ENCODE measurements at regions not wholly inside any gene's neighbourhood (a gene's known extent, or its start where the extent isn't known, plus 50 kb on each side); places are given as distances from the start of the nearest gene placed in this dataset.

GRCh38 chr4:124032035-124032434 is 635.4 kb downstream of the SPRY1 start:
- no peak for DNase-seq (ENCODE audit: low read depth)
- CTCF ChIA-PET = no interaction called here
- H3K27me3 ChIP-seq (ENCODE audit: control insufficient read depth, insufficient read depth, low read length) = no peaks in the 10 kb centered on the region; the same call in 1 of the 2 replicates

DNA sequence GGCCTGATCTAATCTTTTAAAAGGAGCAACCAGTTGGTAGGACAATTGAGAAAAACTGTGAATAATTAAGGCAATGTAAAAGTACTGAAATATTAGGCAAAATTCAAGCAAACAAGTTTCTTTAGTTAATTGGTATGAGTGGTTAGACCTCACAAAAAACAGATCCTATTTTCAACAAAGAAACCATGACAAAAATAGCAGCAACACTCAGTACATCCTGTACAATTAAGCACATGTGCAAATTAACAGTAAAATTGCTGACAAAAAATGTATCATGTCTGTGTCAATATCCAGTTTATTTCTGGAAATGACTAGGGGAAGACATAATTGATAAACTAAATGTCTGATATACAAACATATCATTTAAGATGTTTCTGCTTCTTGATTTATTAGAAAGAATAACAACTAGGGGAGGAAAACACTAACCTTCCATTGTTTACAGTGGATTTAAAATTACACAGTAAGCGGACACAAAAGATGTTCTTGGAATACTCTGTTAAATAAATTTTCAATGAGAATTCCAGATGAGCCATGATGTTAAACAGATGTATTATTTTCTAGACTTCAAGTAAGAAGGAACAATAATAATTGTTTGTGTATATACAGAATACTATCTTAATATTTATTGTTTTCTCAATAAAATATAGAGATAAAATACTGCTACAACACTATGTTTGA is 638.9 kb downstream of the SPRY1 start:
- ChIA-PET POLR2A (no interaction called here), CTCF (no interaction called here)
- H3K36me3 ChIP-seq (ENCODE audit: control insufficient read depth, insufficient read depth, low read length) = no peaks in the 10 kb centered on the region

More at GRCh38 chr4:124032035-124032434, 635.4 kb downstream of the SPRY1 start:
- Histone ChIP-seq H3K36me3 (ENCODE audit: control insufficient read depth, insufficient read depth, low read length) (no peaks in the 10 kb centered on the region), H3K4me3 (ENCODE audit: low read depth, low read length) (no peak overlapping the region)
- TF ChIP-seq, protein P1, sequence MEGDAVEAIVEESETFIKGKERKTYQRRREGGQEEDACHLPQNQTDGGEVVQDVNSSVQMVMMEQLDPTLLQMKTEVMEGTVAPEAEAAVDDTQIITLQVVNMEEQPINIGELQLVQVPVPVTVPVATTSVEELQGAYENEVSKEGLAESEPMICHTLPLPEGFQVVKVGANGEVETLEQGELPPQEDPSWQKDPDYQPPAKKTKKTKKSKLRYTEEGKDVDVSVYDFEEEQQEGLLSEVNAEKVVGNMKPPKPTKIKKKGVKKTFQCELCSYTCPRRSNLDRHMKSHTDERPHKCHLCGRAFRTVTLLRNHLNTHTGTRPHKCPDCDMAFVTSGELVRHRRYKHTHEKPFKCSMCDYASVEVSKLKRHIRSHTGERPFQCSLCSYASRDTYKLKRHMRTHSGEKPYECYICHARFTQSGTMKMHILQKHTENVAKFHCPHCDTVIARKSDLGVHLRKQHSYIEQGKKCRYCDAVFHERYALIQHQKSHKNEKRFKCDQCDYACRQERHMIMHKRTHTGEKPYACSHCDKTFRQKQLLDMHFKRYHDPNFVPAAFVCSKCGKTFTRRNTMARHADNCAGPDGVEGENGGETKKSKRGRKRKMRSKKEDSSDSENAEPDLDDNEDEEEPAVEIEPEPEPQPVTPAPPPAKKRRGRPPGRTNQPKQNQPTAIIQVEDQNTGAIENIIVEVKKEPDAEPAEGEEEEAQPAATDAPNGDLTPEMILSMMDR (IDR thresholded peaks at IDR 0.05; ENCODE audit: insufficient read depth, low read depth, low read length) = no peak
- POLR2A ChIA-PET = no interaction called here

GRCh38 chr4:124037236-124037635 is 640.6 kb downstream of the SPRY1 start:
- Histone ChIP-seq H3K36me3 (ENCODE audit: control insufficient read depth, insufficient read depth, low read length) (no peaks in the 10 kb centered on the region), H3K27me3 (ENCODE audit: control insufficient read depth, insufficient read depth, low read length) (no peaks in the 10 kb centered on the region; the same call in 1 of the 2 replicates), H3K4me3 (ENCODE audit: low read depth, low read length) (no peak overlapping the region)
- CTCF ChIA-PET = no interaction called here
- TF ChIP-seq, protein P1 (IDR thresholded peaks at IDR 0.05; ENCODE audit: insufficient read depth, low read depth, low read length) = no peak
- POLR2A ChIA-PET = no interaction called here
- no peak for DNase-seq (ENCODE audit: low read depth)

More for the DNA sequence above, 638.9 kb downstream of the SPRY1 start:
- TF ChIP-seq, protein P1 (IDR thresholded peaks at IDR 0.05; ENCODE audit: insufficient read depth, low read depth, low read length) = no peak
- Histone ChIP-seq H3K27me3 (ENCODE audit: control insufficient read depth, insufficient read depth, low read length) (no peaks in the 10 kb centered on the region; the same call in 1 of the 2 replicates), H3K4me3 (ENCODE audit: low read depth, low read length) (no peak overlapping the region)
- no peak for DNase-seq (ENCODE audit: low read depth)

GRCh38 chr4:124044330-124044729 is 647.7 kb downstream of the SPRY1 start:
- TF ChIP-seq, protein P1 (IDR thresholded peaks at IDR 0.05; ENCODE audit: insufficient read depth, low read depth, low read length) = no peak
- Histone ChIP-seq H3K36me3 (ENCODE audit: control insufficient read depth, insufficient read depth, low read length) (no peaks in the 10 kb centered on the region), H3K4me3 (ENCODE audit: low read depth, low read length) (no peak overlapping the region), H3K27me3 (ENCODE audit: control insufficient read depth, insufficient read depth, low read length) (no peaks in the 10 kb centered on the region)
- no peak for DNase-seq (ENCODE audit: low read depth)
- CTCF ChIA-PET = no interaction called here
- POLR2A ChIA-PET = no interaction called here

GRCh38 chr4:124044867-124045266 is 648.3 kb downstream of the SPRY1 start:
- CTCF ChIA-PET = no interaction called here
- H3K36me3 ChIP-seq (ENCODE audit: control insufficient read depth, insufficient read depth, low read length) = no peaks in the 10 kb centered on the region
- no peak overlapping the region for H3K4me3 ChIP-seq (ENCODE audit: low read depth, low read length)
- DNase-seq (ENCODE audit: low read depth) = no peak
- no peaks in the 10 kb centered on the region for H3K27me3 ChIP-seq (ENCODE audit: control insufficient read depth, insufficient read depth, low read length)
- POLR2A ChIA-PET = no interaction called here
- TF ChIP-seq, protein P1 (IDR thresholded peaks at IDR 0.05; ENCODE audit: insufficient read depth, low read depth, low read length) = no peak
